Transverse colon (tissue), 4 donors: ENCODE measurements at regions not wholly inside any gene's neighbourhood (a gene's known extent, or its start where the extent isn't known, plus 50 kb on each side); places are given as distances from the start of the nearest gene placed in this dataset.

Experiments
- DNase-seq: peaks from one replicate; pipeline ENCODE4 v3.0.0-alpha.2; 2019
- H3K27ac ChIP-seq, 4 donors: fragments of 200-600 bp; sonication (generic); 2 replicates each; pipeline ENCODE4 v1.5.1; 2016 to 2018; ENCODE audit warnings: inconsistent platforms in 4 of 4
- H3K27me3 ChIP-seq: fragments of 200-600 bp; sonication (generic); 2 replicates; pipeline ENCODE4 v1.5.1; 2017; ENCODE audit warnings: inconsistent platforms
- H3K36me3 ChIP-seq, 4 donors: fragments of 200-600 bp; sonication (generic); 2 replicates each; pipeline ENCODE4 v1.5.1; 2017 to 2019; ENCODE audit warnings: inconsistent platforms in 4 of 4
- H3K4me1 ChIP-seq, 4 donors: fragments of 200-600 bp; sonication (generic); 2 replicates each; pipeline ENCODE4 v1.5.1; 2017 to 2020; ENCODE audit warnings: inconsistent platforms in 4 of 4
- H3K4me3 ChIP-seq, 4 donors: fragments of 200-600 bp; sonication (generic); 1 replicate in 1 of 4; 2 replicates in 3 of 4; pipeline versions ENCODE4 v1.5.1 to v1.6.1; 2017 to 2019; ENCODE audit warnings: inconsistent platforms in 4 of 4
- H3K9me3 ChIP-seq, 2 donors: fragments of 200-600 bp; sonication (generic); 2 replicates each; pipeline ENCODE4 v1.5.1; 2017 to 2019; ENCODE audit warnings: inconsistent platforms in 2 of 2
- EP300 ChIP-seq: sonication (generic); formaldehyde crosslinking; IDR thresholded peaks from one replicate; pipeline ENCODE4 v1.6.1; 2017; ENCODE audit warnings: antibody characterized with exemption, low read depth
- POLR2A ChIP-seq: fragments of 450-650 bp; IDR thresholded peaks from one replicate; pipeline ENCODE4 v1.6.1; 2016; ENCODE audit warnings: antibody characterized with exemption, mild to moderate bottlenecking, moderate library complexity
- POLR2AphosphoS5 ChIP-seq, 3 donors: sonication (generic); formaldehyde crosslinking; IDR thresholded peaks; one replicate each; pipeline ENCODE4 v1.6.1; 2016; ENCODE audit warnings: antibody characterized with exemption in 3 of 3
- WGBS, 2 donors: methylation state at CpG; one replicate each; pipeline ENCODE4 v1.1.5; 2018; ENCODE audit warnings: low coverage in 1 of 2; 5-methylcytosine and 5-hydroxymethylcytosine counted together
- in situ Hi-C, 4 donors: fragments of 200-750 bp; cut with MboI; loops; one replicate each; pipeline versions ENCODE4 v1.15.0 to v1.15.1; 2017; ENCODE audit warnings: low sequenced_read_pairs in 3 of 4, low pct_ligation_motif_present in 1 of 4, low pct_unique_long_range_greater_than_20kb in 1 of 4
- intact Hi-C: fragments of 100-400 bp; cut with DNase I; formaldehyde crosslinking; loops from one replicate; pipeline ENCODE4 v1.15.1; 2023; ENCODE audit warnings: low total_unique reads
- TF ChIP-seq, protein P1 (sequence below), 5 experiments: fragments of 200-600 bp in 3 of 5; fragments of 450-650 bp in 2 of 5; sonication (generic) in 3 of 5; IDR thresholded peaks; 1 replicate in 2 of 5; 2 replicates in 3 of 5; pipeline ENCODE4 v1.5.1; 2016 to 2017; ENCODE audit warnings: antibody characterized with exemption in 5 of 5, inconsistent platforms in 3 of 5, mild to moderate bottlenecking in 2 of 5, moderate library complexity in 1 of 5

DNA sequence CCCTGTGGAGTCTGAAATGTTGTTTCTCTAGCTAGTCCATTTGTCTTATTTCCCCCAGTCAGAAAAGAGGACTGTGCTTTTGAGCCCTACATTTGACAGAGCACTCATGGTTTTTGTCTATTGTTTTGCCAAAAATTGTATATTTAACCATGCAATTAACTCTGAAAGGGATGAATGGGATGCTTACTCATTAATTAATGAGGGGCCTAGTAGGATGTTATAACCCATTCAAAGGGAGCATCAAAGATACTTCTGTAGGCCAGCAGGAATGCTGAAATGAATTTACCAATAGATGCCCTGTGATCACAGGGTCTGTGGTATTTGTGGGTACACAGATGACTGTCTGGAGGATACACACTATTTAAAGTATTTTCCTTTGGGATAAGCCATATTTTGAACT lies 147.7 kb downstream of the FCRL5 start:
- Histone ChIP-seq H3K27me3 (no peaks in the 10 kb centered on the region), H3K9me3 (no peaks in the 10 kb centered on the region), H3K4me3 (no peak overlapping the region), H3K36me3 (no peaks in the 10 kb centered on the region), H3K4me1 (peaks cover 0 to 3% (median 0%) of the 10 kb centered on the region in 4 donors), H3K27ac (no peak overlapping the region)
- in situ Hi-C loops = no loop called here
- intact Hi-C loops = no loop called here
- DNase-seq = no peak
- TF ChIP-seq POLR2AphosphoS5 (IDR thresholded peaks at IDR 0.05) = no peak
- TF ChIP-seq, protein P1, sequence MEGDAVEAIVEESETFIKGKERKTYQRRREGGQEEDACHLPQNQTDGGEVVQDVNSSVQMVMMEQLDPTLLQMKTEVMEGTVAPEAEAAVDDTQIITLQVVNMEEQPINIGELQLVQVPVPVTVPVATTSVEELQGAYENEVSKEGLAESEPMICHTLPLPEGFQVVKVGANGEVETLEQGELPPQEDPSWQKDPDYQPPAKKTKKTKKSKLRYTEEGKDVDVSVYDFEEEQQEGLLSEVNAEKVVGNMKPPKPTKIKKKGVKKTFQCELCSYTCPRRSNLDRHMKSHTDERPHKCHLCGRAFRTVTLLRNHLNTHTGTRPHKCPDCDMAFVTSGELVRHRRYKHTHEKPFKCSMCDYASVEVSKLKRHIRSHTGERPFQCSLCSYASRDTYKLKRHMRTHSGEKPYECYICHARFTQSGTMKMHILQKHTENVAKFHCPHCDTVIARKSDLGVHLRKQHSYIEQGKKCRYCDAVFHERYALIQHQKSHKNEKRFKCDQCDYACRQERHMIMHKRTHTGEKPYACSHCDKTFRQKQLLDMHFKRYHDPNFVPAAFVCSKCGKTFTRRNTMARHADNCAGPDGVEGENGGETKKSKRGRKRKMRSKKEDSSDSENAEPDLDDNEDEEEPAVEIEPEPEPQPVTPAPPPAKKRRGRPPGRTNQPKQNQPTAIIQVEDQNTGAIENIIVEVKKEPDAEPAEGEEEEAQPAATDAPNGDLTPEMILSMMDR (IDR thresholded peaks at IDR 0.05) = no peak

DNA sequence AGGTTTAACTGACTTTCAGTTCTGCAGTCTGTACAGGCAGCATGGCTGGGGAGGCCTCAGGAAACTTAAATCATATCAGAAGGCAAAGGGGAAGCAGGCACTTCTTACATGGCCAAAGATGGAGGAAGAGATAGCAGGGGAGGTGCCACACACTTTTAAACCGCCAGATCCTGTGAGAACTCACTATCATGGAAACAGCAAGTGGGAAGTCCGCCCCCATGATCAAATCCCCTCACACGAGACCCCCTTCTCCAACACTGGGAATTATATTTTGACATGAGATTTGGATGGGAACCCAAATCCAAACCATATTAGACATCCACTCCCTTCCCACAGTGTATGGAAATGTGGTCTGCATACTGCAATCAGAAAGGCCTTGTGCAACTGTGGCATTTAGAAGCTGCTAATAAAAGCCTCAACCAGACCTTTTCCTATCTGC lies 148.2 kb downstream of the FCRL5 start:
- no peaks in the 10 kb centered on the region for H3K36me3 ChIP-seq
- intact Hi-C loops = no loop called here
- TF ChIP-seq POLR2A (no peak), EP300 (no peak), POLR2AphosphoS5 (IDR thresholded peaks at IDR 0.05) (no peak)
- TF ChIP-seq, protein P1 (IDR thresholded peaks at IDR 0.05) = no peak
- 70 to 80% methylated on average over 1 to 3 of the region's 3 CpGs for WGBS, 2 donors
- peaks cover 0 to 3% (median 0%) of the 10 kb centered on the region in 4 donors for H3K4me1 ChIP-seq
- no peak for DNase-seq
- no peaks in the 10 kb centered on the region for H3K27me3 ChIP-seq
- H3K4me3 ChIP-seq = no peak overlapping the region
- in situ Hi-C loops = no loop called here
- H3K27ac ChIP-seq = no peak overlapping the region
- H3K9me3 ChIP-seq = no peaks in the 10 kb centered on the region

DNA sequence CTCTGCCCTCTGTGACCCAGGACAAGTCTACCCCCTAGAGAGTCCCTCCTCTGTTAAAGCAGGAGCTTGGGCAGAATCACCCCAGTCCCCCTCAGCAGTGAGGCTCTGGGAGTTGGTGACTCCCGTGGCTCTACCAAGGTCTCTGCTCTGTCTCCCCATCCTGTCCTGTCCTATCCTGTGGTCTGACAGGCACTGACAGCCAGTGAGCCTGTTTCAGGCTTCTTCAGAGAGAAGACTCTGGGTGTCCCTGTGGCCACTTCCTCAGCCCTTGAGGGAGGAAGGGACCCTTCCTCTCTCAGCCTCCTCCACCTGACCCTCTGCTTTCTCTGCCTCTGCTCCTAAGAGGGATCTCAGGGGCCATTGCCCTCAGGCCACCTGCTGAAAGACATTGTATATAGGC lies 148.7 kb downstream of the FCRL5 start:
- WGBS, 2 donors = no CpG with 5 or more reads among the region's 1 CpG
- H3K27me3 ChIP-seq = no peaks in the 10 kb centered on the region
- peaks cover 0 to 3% (median 0%) of the 10 kb centered on the region in 4 donors for H3K4me1 ChIP-seq
- no peak for DNase-seq
- H3K4me3 ChIP-seq = no peak overlapping the region
- H3K27ac ChIP-seq = no peak overlapping the region
- TF ChIP-seq POLR2AphosphoS5 (IDR thresholded peaks at IDR 0.05) = no peak
- TF ChIP-seq EP300 = no peak
- TF ChIP-seq POLR2A = no peak
- TF ChIP-seq, protein P1 (IDR thresholded peaks at IDR 0.05) = no peak
- H3K9me3 ChIP-seq = no peaks in the 10 kb centered on the region
- in situ Hi-C loops = no loop called here
- intact Hi-C loops = no loop called here
- H3K36me3 ChIP-seq = no peaks in the 10 kb centered on the region

DNA sequence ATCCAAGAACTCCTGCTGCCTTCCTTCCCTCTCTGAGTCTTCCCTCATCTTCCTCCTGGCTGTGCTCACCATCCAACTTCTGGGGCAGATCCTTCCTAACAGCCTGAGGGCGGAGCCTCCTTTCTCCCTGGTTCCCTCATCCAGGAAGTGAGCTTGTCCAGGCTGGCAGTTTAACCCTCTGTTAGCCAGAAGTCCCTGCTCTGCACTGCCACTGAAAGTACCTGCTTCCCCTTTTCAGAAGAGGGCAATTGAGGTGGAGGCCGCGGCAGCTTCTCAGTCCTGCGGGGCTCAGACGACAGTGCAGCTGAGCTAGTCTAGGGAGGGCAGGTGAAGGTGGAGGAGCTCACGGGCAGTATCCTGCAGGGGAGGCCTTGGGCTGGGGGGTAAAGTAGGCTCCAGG lies 149.1 kb downstream of the FCRL5 start:
- intact Hi-C loops (no loop called here), in situ Hi-C loops (no loop called here)
- Histone ChIP-seq H3K9me3 (no peaks in the 10 kb centered on the region), H3K36me3 (no peaks in the 10 kb centered on the region), H3K4me1 (peaks cover 0 to 3% (median 0%) of the 10 kb centered on the region in 4 donors), H3K4me3 (no peak overlapping the region), H3K27ac (no peak overlapping the region), H3K27me3 (no peaks in the 10 kb centered on the region)
- no peak for DNase-seq
- WGBS, 2 donors = 51% methylated on average over 6 of the region's 6 CpGs; no CpG with 5 or more reads in 1 of the 2 donors
- TF ChIP-seq POLR2A = no peak
- no peak for TF ChIP-seq POLR2AphosphoS5 (IDR thresholded peaks at IDR 0.05)
- TF ChIP-seq, protein P1 (IDR thresholded peaks at IDR 0.05) = no peak
- no peak for TF ChIP-seq EP300
